Globus pallidus (tissue), 1 donor: ENCODE measurements at regions not wholly inside any gene's neighbourhood (a gene's known extent, or its start where the extent isn't known, plus 50 kb on each side); places are given as distances from the start of the nearest gene placed in this dataset.
"Not testable (repeated sequence)": the region's sequence is repeated elsewhere in the genome, so short reads cannot be mapped to it uniquely, and the experiment has no call there.

Experiments used
- DNase-seq: peaks from one replicate; pipeline ENCODE4 v3.0.0-alpha.2; 2015; ENCODE audit warnings: low spot score

- DNase-seq, result no peak
Observed at GRCh38 chr12:83818881-83819280, 1093.7 kb downstream of the SLC6A15 start.

- no peak for DNase-seq
Observed at GRCh38 chr12:83817730-83818129, 1094.9 kb downstream of the SLC6A15 start.

GRCh38 chr12:83808591-83808990 is 1104.0 kb downstream of the SLC6A15 start:
- no peak for DNase-seq

- no peak for DNase-seq
Observed at GRCh38 chr12:83807871-83808270, 1104.7 kb downstream of the SLC6A15 start.

DNA sequence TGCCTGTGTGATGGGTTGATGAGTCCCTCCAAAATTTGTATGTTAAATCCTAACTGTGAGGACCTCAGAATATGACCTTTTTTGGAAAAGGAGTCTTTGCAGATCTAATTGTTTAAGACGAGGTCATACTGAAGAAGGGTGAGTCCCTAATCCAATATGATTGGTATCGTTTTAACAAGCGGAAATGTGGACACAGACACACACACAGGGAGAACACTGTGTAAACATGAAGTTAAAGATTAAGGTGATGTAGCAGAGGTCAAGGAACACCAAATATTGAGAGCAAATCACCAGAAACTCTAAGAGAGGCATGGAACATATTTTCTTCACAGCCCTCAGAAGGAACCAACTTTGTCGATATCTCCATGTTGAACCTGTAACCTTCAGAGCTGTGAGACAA is 1106.7 kb downstream of the SLC6A15 start:
- no peak for DNase-seq

- no peak for DNase-seq
Observed at GRCh38 chr12:83805156-83805772, 1107.3 kb downstream of the SLC6A15 start.

DNA sequence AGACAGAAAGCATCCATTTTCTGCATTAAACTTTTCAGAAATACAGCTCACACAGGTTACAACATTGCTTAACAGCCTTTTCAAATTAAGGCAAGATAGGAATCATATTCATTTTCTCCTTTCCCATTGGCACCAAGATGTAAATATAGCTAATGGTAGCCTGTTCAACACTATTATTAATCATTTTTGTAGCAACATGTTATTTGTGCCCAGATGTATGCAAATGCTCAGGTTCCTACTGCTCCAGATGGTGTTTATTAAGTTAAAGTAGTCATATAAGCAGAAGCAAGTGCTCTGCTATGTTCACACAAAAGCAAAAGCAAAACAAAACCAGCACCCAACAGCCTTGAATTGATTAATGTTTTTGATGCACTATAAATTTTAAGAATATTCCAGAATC is 1110.6 kb downstream of the SLC6A15 start:
- DNase-seq, result no peak

DNA sequence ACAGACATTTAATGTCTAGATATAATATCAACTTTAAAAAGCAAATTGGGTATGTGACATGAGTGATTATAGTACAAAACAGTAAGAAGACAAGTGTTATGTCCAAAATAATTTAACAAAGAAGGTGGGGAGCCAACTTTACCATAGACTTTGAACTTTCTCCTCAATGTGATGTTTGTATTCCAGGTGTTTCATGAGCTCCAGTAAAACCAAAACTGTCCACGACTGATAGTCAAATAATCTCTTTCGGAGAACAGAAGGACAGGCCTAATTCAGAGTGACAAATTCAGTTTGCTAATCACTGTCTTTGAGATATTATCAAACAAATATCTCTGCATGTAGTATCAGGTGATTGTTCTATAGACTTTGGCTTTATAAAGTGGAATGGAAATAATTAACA is 1112.6 kb downstream of the SLC6A15 start:
- DNase-seq, result no peak

GRCh38 chr12:83796531-83796930 is 1109.8 kb downstream of the TMTC2 start:
- DNase-seq, result no peak

DNA sequence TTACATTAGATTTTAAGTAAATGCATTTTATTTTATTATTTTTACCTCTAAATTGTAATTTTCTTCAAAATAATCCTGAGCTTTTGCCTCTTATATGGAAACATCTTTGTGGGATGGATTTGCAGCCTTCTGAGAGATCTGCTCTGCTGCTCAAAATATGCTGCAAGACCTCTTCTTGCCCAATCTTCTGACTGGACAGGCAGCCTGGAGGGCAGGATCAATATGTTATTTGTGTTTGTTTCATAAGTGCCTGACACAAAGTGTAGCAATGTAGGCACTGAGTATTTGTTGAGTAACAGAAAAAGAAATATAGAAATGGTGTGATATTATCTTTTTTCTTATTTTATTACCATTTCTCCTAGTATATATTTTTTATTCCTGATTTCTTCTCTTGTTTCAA is 1106.9 kb downstream of the TMTC2 start:
- DNase-seq, result no peak

- DNase-seq, result no peak
Observed at GRCh38 chr12:83784298-83784890, 1097.7 kb downstream of the TMTC2 start.

DNA sequence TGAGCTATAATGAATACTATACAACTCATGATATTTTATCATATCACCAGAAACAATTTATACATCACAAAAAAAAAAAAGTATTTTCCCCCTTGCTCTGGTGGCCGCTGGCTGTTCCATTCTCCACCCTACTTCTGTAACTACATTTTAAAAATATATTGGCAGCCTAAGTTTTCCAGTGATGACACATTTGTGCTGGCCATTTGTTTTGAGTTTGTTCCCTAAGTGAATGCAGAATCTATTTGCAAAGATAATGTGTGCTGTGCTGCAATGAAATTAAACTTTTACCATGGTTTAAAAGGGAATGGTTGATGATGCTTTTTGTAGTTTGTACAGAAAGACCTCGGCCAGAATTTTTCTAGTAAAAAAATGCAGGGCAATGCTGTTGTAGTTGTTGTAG is 1092.8 kb downstream of the TMTC2 start:
- DNase-seq, result no peak

DNA sequence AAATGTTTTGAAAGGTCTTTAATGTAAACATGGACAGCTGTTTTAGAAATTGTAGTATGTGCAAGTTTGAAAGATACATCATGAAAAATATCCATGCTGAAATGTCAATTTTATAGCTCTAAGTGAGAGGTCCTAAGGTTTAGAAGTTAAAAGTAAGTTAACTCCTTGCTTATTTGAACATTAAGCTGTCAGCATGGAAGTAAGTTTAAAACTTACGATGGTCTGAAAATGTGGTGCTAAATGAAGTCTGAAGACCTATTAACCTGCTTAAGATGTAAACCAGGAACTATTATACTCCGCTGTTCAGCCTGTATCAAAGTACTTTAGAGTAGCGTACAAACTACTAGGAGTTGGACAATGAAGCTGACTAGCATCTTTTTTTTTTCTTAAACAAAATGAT is 1082.4 kb downstream of the TMTC2 start:
- no peak for DNase-seq

GRCh38 chr12:83767723-83768122 is 1081.0 kb downstream of the TMTC2 start:
- no peak for DNase-seq

DNA sequence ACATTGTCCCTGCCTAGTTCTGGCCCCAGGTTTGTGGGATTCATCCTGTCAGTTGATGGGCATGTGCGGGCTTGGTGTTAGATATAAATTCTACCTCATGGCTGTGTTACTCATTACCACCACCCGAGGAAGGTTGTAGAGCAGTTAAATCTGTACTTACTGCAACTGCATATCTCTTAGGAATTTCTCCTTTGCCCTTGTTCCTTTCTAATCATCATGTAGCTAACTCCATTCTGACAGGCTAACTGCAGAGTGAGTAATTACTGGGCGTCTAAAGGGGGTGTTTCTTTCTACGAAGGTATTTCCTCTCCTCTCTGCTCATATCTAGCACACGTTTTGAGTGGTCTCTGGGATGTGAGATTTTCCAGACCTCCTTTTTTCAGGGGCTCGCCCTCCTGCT is 1076.7 kb downstream of the TMTC2 start:
- DNase-seq, result no peak

DNA sequence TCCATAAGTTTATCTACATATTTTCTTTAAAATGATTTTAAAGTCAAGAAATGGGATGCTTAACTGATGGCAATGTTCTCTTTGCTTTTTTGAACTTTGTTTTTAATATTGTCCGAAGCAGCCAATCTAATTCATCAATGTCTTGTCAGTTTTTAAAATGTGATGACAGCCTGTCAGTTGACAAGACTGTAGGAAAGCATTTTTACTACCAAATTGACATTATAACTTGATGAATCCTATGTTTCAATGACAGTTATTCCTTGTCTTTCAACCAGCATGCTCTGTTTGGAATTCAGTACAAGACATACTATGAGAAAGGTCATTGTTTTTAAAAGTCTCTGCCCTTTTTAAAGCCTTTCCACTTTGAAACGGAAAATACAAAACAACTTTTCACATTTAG is 1073.2 kb downstream of the TMTC2 start:
- no peak for DNase-seq

DNA sequence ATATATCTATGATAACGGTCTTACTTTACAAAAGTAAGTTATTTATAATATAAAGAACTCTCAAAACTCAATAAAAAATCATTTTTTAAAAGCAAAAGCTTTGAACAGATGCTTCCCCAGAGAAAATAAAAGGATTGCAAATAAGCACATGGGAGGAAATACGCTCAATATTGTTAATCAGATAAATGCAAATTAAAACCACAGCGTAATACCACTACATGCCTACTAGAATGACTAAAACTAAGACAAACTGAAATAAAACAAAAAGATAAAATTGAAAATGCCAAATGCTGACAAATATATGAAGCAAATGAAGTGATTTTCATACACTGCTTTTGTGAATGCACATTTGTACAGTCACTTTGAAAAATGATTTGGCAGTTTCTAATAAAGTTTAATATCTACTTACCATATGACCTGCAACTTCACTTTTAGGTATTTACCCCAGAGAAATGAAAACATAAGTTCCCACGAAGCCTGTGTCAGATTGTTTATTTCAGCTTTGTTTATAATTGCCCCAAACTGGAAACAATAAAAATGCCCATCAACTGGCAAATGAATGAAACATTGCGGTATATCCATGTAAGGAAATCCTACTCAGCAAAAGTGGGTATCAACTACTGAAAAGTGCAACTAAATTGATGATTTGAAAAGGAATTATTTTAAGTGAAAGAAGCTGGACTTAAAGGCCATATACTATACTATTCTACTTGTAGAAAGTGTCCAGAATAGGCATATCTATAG is 1072.4 kb downstream of the TMTC2 start:
- DNase-seq, result no peak

GRCh38 chr12:83753904-83754303 is 1067.2 kb downstream of the TMTC2 start:
- no peak for DNase-seq

GRCh38 chr12:83753205-83753604 is 1066.5 kb downstream of the TMTC2 start:
- DNase-seq, result no peak

- no peak for DNase-seq
Observed at GRCh38 chr12:83739607-83740006, 1052.9 kb downstream of the TMTC2 start.

GRCh38 chr12:83710851-83711250 is 1024.1 kb downstream of the TMTC2 start:
- no peak for DNase-seq

- no peak for DNase-seq
Observed at GRCh38 chr12:83709899-83710298, 1023.2 kb downstream of the TMTC2 start.

GRCh38 chr12:83700838-83701237 is 1014.1 kb downstream of the TMTC2 start:
- no peak for DNase-seq

- not testable (repeated sequence) for DNase-seq
Observed at GRCh38 chr12:83696311-83696710, 1009.6 kb downstream of the TMTC2 start.
